Ovary (tissue), 7 donors: ENCODE measurements at regions not wholly inside any gene's neighbourhood (a gene's known extent, or its start where the extent isn't known, plus 50 kb on each side); places are given as distances from the start of the nearest gene placed in this dataset.
"Not testable (repeated sequence)": the region's sequence is repeated elsewhere in the genome, so short reads cannot be mapped to it uniquely, and the experiment has no call there.

Experiments used
- DNase-seq, 5 donors: peaks; one replicate each; pipeline ENCODE4 v3.0.0-alpha.2; 2019 to 2020
- H3K27ac ChIP-seq, 2 donors: fragments of 200-600 bp; one replicate each; pipeline versions ENCODE4 v1.5.1 to v1.8.0; 2019 to 2022
- H3K27me3 ChIP-seq: fragments of 200-600 bp; one replicate; pipeline ENCODE4 v1.8.0; 2022
- H3K36me3 ChIP-seq: fragments of 200-600 bp; sonication (generic); one replicate; pipeline ENCODE4 v1.5.1; 2019
- H3K4me1 ChIP-seq: one replicate; pipeline ENCODE4 v1.8.1; 2013; ENCODE audit warnings: mild to moderate bottlenecking, moderate library complexity; ENCODE audit not compliant: insufficient read depth
- H3K4me3 ChIP-seq: fragments of 200-600 bp; sonication (generic); one replicate; pipeline ENCODE4 v1.5.1; 2017
- H3K9me3 ChIP-seq, 2 donors: fragments of 200-600 bp in 1 of 2; sonication (generic) in 1 of 2; one replicate each; pipeline versions ENCODE4 v1.5.1 to v1.8.1; 2013 to 2019; ENCODE audit warnings: mild to moderate bottlenecking in 1 of 2, moderate library complexity in 1 of 2
- EP300 ChIP-seq: sonication (generic); formaldehyde crosslinking; IDR thresholded peaks from one replicate; pipeline ENCODE4 v1.6.1; 2017; ENCODE audit warnings: antibody characterized with exemption
- POLR2A ChIP-seq: fragments of 450-650 bp; IDR thresholded peaks from one replicate; pipeline ENCODE4 v1.6.1; 2017; ENCODE audit warnings: antibody characterized with exemption, mild to moderate bottlenecking, moderate library complexity
- WGBS, 3 donors: extraction: QIAGEN DNeasy Blood & Tissue Kit in 1 of 3; methylation state at CpG; one replicate each; pipeline versions ENCODE4 v1.1.5 to v1.1.7; 2013 to 2017; 5-methylcytosine and 5-hydroxymethylcytosine counted together
- intact Hi-C, 4 donors: fragments of 100-400 bp; cut with DNase I; formaldehyde crosslinking; loops; one replicate each; pipeline versions ENCODE4 v1.11.0 to v1.15.1; 2022 to 2023
- TF ChIP-seq, protein P1 (sequence below), 3 donors: fragments of 450-650 bp in 2 of 3; fragments of 200-600 bp in 1 of 3; IDR thresholded peaks; one replicate each; pipeline versions ENCODE4 v1.5.1 to v1.8.0; 2016 to 2022; ENCODE audit warnings: antibody characterized with exemption in 3 of 3, mild to moderate bottlenecking in 1 of 3
- donor health status: DM: no; HTN: no; CAD: no; lungs with moderate emphysema.
- donor health status: DM: no; HTN: no; CAD: no.
- donor health status: Bipolar disorder and iron deficiency.
- donor health status: DM: no; HTN: no; CAD: no.
- donor health status: DM: yes; HTN: yes; CAD: no.

DNA sequence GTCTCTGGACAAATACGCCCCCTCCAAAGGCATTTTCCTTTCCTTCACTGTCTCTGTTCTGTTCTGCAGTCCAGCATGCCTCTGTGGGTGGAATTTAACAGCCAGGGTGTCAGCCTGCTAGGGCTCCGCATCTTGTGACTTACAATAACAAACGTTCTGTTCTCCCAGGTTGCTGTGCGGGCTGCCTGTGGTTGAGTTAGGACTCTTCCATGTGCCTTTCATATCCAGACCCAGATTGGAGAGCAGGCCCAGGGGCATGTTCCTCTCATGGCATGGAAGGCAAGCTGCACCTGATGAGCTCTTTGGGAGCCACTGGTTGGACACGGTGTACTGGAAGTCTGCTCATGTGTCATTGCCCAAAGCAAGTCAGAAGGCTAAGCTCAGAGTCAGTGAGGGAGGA is 742.8 kb upstream of the TPTE start:
- H3K4me1 ChIP-seq, DNase-seq, H3K27me3 ChIP-seq, intact Hi-C loops, H3K9me3 ChIP-seq, H3K36me3 ChIP-seq, H3K4me3 ChIP-seq, H3K27ac ChIP-seq: not testable (repeated sequence)
- 63 to 68% (median 63%) methylated on average over 5 of the region's 5 CpGs for WGBS, 3 donors

DNA sequence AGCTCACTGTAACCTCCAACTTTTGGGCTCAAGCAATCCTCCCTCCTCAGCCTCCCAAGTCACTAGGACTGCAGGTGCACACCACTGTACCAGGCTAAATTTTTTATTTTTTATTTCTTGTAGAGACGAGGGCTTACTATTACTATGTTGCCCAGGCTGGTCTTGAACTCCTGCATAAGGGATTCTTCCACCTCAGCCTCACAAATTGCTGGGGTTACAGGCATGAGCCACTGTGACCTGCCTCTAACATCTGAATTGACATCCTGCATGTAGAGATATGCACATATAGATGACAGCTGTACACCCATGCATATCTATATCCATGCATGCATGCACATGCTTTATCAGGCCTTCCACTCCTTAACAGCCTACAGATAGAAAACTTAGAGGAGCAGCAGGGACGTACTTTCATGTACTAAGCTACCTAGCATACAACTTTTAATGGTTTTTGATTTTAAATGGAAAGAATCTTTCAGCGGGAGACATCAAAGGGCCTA is 740.9 kb upstream of the TPTE start:
- H3K27me3 ChIP-seq: no peaks in the 10 kb centered on the region
- no peak overlapping the region for H3K4me3 ChIP-seq
- DNase-seq: no peak
- no peak overlapping the region for H3K27ac ChIP-seq
- intact Hi-C loops: no loop called here
- TF ChIP-seq, protein P1, sequence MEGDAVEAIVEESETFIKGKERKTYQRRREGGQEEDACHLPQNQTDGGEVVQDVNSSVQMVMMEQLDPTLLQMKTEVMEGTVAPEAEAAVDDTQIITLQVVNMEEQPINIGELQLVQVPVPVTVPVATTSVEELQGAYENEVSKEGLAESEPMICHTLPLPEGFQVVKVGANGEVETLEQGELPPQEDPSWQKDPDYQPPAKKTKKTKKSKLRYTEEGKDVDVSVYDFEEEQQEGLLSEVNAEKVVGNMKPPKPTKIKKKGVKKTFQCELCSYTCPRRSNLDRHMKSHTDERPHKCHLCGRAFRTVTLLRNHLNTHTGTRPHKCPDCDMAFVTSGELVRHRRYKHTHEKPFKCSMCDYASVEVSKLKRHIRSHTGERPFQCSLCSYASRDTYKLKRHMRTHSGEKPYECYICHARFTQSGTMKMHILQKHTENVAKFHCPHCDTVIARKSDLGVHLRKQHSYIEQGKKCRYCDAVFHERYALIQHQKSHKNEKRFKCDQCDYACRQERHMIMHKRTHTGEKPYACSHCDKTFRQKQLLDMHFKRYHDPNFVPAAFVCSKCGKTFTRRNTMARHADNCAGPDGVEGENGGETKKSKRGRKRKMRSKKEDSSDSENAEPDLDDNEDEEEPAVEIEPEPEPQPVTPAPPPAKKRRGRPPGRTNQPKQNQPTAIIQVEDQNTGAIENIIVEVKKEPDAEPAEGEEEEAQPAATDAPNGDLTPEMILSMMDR (IDR thresholded peaks at IDR 0.05): no peak
- TF ChIP-seq POLR2A (no peak), EP300 (no peak)
- no peaks in the 10 kb centered on the region for H3K36me3 ChIP-seq
- H3K4me1 ChIP-seq: no peaks in the 10 kb centered on the region
- H3K9me3 ChIP-seq: no peaks in the 10 kb centered on the region
- WGBS, 3 donors: 35 to 40% (median 38%) methylated on average over 3 of the region's 3 CpGs

DNA sequence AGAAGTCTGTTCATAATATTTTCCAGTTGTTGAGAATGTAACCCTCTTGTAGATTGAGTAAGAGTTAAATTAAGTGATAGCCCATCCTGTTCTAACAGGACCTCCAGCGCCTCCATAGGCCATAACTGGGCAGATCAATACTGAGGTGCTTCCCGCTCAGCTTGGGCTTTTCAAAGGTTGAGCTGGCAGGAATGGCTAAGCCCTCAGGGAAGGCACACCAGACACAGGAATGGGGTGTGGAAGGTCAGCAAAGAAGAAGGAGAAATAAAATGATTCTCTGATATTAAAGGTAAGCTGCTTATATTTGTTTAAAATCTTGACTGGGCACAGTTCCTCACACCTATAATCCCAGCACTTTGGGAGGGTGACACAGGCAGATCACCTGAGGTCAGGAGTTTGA is 737.8 kb upstream of the TPTE start:
- DNase-seq, H3K27me3 ChIP-seq, H3K27ac ChIP-seq, intact Hi-C loops, H3K4me1 ChIP-seq, H3K4me3 ChIP-seq, H3K36me3 ChIP-seq, H3K9me3 ChIP-seq: not testable (repeated sequence)
- WGBS, 3 donors: 27 to 42% (median 33%) methylated on average over 2 of the region's 2 CpGs

DNA sequence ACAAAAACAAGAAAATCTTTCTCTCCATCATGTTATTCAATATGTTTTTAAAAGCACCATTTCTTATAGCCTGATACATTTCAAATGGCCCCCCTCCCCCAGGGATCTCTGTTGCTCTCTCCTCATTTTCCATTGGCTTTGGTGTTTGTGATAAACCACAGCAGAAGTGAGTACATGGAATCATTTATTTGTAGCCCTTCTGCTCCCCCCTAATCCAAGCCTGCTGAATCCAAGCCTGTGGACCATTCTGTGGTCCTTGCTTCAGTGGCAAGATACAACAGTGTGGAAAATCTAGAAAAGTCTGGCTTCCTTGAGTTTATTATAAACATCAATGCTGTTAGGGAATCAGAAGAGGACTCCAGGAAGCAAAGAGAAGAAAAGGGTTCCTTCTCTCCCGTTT is 737.2 kb upstream of the TPTE start:
- intact Hi-C loops, H3K9me3 ChIP-seq, H3K27me3 ChIP-seq, DNase-seq, H3K36me3 ChIP-seq, H3K4me1 ChIP-seq, H3K27ac ChIP-seq, H3K4me3 ChIP-seq: not testable (repeated sequence)
- 20 to 29% (median 26%) methylated on average over 1 of the region's 1 CpG for WGBS, 3 donors

DNA sequence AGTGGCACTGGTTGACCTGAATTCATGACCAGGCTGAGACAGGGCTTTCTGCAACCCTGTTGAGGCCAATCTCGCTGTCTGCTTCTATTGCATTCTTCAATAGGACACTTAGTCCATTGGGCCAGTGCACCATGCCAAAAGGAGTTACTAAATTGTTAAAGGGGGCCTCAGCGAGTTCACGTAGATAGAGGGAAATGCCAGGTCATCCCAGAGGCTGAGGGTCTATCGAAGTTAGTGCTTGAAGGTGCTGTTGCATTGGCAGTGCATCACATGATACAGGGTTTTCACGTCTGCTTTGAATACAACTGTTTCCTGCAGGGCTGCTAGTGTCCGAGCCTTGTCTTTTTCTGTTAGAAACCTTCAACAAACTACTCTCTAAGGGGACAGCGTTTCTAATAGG is 735.3 kb upstream of the TPTE start:
- H3K27me3 ChIP-seq, H3K36me3 ChIP-seq, H3K9me3 ChIP-seq, H3K4me3 ChIP-seq, DNase-seq, H3K4me1 ChIP-seq, intact Hi-C loops, H3K27ac ChIP-seq: not testable (repeated sequence)
- WGBS, 3 donors: 33 to 44% (median 42%) methylated on average over 7 of the region's 7 CpGs

DNA sequence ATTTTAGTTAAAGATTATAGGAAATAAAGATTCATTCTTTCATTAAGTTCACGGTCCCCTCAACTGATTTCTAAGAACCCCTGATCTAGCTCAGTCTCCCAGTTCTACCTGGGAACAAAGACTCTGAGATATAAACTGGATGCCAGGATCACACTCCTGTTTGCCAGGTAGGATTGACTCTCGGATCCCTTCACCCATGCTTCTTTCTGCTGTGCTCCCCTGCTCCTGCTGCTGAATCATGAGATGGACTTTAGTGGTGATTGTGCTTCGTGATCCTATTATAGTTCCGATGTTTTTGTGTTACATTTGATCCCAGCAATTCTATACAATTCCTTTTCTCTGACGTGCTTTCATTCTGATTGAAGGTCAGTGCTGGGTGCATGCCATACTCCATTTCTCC is 733.1 kb upstream of the TPTE start:
- H3K9me3 ChIP-seq, H3K4me1 ChIP-seq, H3K4me3 ChIP-seq, H3K27ac ChIP-seq, DNase-seq, H3K27me3 ChIP-seq, intact Hi-C loops, H3K36me3 ChIP-seq: not testable (repeated sequence)
- 41 to 50% (median 50%) methylated on average over 5 of the region's 5 CpGs for WGBS, 3 donors

DNA sequence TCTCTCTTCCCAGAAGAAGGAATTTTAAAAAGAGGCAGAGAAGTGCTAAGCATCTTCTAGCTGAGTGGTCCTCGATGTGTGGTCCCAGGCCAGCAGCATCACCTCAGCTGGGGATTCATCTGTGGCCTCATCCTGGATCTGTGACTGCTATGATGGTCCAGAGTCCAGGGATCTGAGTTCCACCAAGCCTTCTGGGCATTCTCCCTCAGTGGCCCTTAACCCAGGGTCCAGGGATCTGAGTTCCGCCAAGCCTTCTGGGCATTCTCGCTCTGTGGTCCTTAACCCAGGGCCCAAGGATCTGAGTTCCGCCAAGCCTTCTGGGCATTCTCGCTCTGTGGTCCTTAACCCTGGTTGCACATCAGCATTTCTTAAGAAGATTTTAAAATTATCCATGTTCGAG is 731.0 kb upstream of the TPTE start:
- H3K27ac ChIP-seq, DNase-seq, H3K9me3 ChIP-seq, H3K36me3 ChIP-seq, H3K4me1 ChIP-seq, intact Hi-C loops, H3K4me3 ChIP-seq, H3K27me3 ChIP-seq: not testable (repeated sequence)
- WGBS, 3 donors: 57 to 68% (median 67%) methylated on average over 6 of the region's 6 CpGs

DNA sequence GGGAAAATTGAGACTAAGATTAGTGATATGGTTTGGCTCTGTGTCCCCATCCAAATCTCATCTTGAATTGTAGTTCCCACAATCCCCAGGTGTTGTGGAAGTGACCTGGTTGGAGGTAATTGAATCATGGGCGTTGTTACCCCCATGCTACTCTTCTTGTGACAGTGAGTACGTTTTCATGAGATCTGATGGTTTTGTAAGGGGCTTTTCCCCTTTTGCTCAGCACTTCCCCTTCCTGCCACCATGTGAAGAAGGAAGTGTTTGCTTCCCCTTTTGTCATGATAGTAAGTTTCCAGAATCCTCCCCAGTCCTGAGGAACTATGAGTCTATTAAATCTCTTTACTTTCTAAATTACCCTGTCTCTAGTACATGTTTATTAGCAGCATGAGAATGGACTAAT is 729.9 kb upstream of the TPTE start:
- H3K27ac ChIP-seq, H3K4me1 ChIP-seq: not testable (repeated sequence)
- WGBS, 3 donors: 31 to 40% (median 36%) methylated on average over 2 of the region's 2 CpGs

DNA sequence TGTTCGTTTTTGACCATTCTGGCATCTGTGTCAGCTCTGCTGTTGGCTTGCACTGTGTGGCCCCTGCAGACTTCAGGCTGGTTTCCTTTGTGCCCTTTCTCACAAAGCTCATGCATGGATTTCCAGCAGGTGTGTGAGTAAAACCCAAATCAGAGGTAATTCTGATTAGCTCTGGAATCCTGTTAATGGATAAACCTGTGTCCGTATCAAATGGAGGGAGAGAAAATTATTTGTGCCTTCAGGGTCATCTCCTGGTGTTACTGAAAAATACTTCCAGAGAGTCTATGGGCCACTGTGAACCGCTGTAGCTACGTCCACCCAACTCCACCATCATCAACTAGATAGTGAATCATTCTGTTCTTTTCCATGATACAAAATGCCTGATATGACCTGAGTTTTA is 726.1 kb upstream of the TPTE start:
- H3K4me1 ChIP-seq, H3K27ac ChIP-seq, intact Hi-C loops, DNase-seq, H3K36me3 ChIP-seq, H3K27me3 ChIP-seq, H3K9me3 ChIP-seq, H3K4me3 ChIP-seq: not testable (repeated sequence)
- WGBS, 3 donors: 42 to 53% (median 47%) methylated on average over 4 of the region's 4 CpGs

More for the DNA sequence above, 729.9 kb upstream of the TPTE start:
- H3K27me3 ChIP-seq, H3K9me3 ChIP-seq, DNase-seq, H3K4me3 ChIP-seq, intact Hi-C loops, H3K36me3 ChIP-seq: not testable (repeated sequence)

DNA sequence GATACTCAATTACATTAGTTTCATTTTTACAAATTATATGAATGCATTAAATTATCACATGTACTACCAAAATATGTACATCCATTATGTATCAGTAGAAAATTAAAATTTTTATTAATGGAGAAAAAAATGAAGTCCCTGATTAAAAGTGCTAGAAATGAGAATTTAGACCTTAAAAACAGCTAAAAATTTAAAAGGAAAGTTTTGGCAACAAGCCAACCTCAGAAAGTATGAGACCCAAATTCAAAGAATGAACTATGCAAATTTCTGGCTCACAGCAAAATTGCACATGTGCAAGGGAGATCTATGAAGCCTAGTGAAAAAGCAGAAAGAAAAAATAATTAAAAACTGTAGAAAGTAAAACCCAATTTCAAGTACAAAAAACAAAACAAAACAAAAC is 725.1 kb upstream of the TPTE start:
- H3K9me3 ChIP-seq, H3K4me3 ChIP-seq, H3K36me3 ChIP-seq, H3K4me1 ChIP-seq, DNase-seq, intact Hi-C loops, H3K27ac ChIP-seq, H3K27me3 ChIP-seq: not testable (repeated sequence)

DNA sequence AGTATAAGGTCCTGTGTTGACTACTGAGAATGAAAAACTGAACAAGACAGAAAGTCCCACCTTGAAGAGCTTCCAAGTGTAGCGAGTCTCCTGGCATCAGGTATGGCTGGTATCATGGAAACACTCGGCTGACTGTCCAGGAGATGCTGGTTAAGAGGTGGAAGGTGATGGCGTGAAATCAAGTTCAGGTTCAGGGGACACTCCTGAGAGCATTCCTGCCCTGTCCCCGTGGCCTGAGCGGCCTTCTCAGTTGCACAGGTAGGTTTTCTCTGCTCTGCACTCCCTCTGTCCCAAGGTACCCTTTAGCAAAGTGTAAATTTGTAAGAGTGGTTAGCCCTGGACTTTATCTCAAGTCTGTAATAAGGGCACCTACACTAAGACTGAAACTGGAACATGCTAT is 713.7 kb upstream of the TPTE start:
- WGBS, 3 donors: 13 to 28% (median 28%) methylated on average over 2 to 3 of the region's 5 CpGs
- H3K27ac ChIP-seq, H3K4me3 ChIP-seq, H3K4me1 ChIP-seq, DNase-seq, H3K27me3 ChIP-seq, H3K9me3 ChIP-seq, intact Hi-C loops, H3K36me3 ChIP-seq: not testable (repeated sequence)
